Hepatocyte (in vitro differentiated cells): ENCODE measurements at regions not wholly inside any gene's neighbourhood (a gene's known extent, or its start where the extent isn't known, plus 50 kb on each side); places are given as distances from the start of the nearest gene placed in this dataset.

ENCODE experiments used
- DNase-seq: peaks from one replicate; pipeline ENCODE4 v3.0.0-alpha.2; 2016; ENCODE audit warnings: low spot score
- H2AFZ ChIP-seq: fragments of 200-600 bp; sonication (generic); 2 replicates; pipeline ENCODE4 v1.6.0; 2016; ENCODE audit warnings: antibody characterized with exemption, mild to moderate bottlenecking
- H3K27ac ChIP-seq: fragments of 200-600 bp; sonication (generic); 2 replicates; pipeline ENCODE4 v1.5.1; 2016; ENCODE audit warnings: mild to moderate bottlenecking
- H3K27me3 ChIP-seq: fragments of 200-600 bp; sonication (generic); 2 replicates; pipeline ENCODE4 v1.6.1; 2016
- H3K36me3 ChIP-seq: fragments of 200-600 bp; sonication (generic); replicated peaks from 2 replicates; pipeline ENCODE4 v1.5.1; 2016; ENCODE audit warnings: low read depth; ENCODE audit not compliant: insufficient read depth
- H3K4me1 ChIP-seq: fragments of 200-600 bp; sonication (generic); 2 replicates; pipeline ENCODE4 v1.5.1; 2016; ENCODE audit warnings: mild to moderate bottlenecking, moderate library complexity; ENCODE audit not compliant: insufficient read depth
- H3K4me2 ChIP-seq: fragments of 200-600 bp; sonication (generic); 2 replicates; pipeline ENCODE4 v1.6.0; 2016
- H3K4me3 ChIP-seq: fragments of 200-600 bp; sonication (generic); 2 replicates; pipeline ENCODE4 v1.5.1; 2016; ENCODE audit warnings: mild to moderate bottlenecking
- H3K79me2 ChIP-seq: fragments of 200-600 bp; sonication (generic); 2 replicates; pipeline ENCODE4 v1.6.0; 2017; ENCODE audit warnings: mild to moderate bottlenecking
- H3K9me2 ChIP-seq: fragments of 200-600 bp; sonication (generic); replicated peaks from 2 replicates; pipeline ENCODE4 v1.6.0; 2017; ENCODE audit warnings: mild to moderate bottlenecking; ENCODE audit not compliant: insufficient read depth
- H3K9me3 ChIP-seq: fragments of 200-600 bp; sonication (generic); 2 replicates; pipeline ENCODE4 v1.5.1; 2016; ENCODE audit warnings: low read depth, mild to moderate bottlenecking
- H4K20me1 ChIP-seq: fragments of 200-600 bp; sonication (generic); 2 replicates; pipeline ENCODE4 v1.6.0; 2016; ENCODE audit warnings: mild to moderate bottlenecking; ENCODE audit not compliant: insufficient read depth, poor library complexity, severe bottlenecking
- EZH2 ChIP-seq: fragments of 200-600 bp; sonication (generic); IDR thresholded peaks from 2 replicates; pipeline ENCODE4 v1.6.1; 2016; ENCODE audit warnings: antibody characterized with exemption, mild to moderate bottlenecking, borderline replicate concordance
- EZH2phosphoT487 ChIP-seq: fragments of 200-600 bp; sonication (generic); IDR thresholded peaks from one replicate; pipeline ENCODE4 v1.6.1; 2018; ENCODE audit warnings: antibody characterized with exemption, mild to moderate bottlenecking, low read depth, moderate library complexity; ENCODE audit not compliant: unreplicated experiment, severe bottlenecking
- WGBS: methylation state at CpG from one replicate; pipeline ENCODE4 v1.1.6; 2016; ENCODE audit warnings: low lambda C conversion rate; ENCODE audit errors: missing lambda C conversion rate; 5-methylcytosine and 5-hydroxymethylcytosine counted together
- TF ChIP-seq, protein P1 (sequence below): fragments of 200-600 bp; sonication (generic); IDR thresholded peaks from 2 replicates; pipeline ENCODE4 v1.5.1; 2016; ENCODE audit warnings: antibody characterized with exemption, mild to moderate bottlenecking; ENCODE audit not compliant: poor library complexity

DNA sequence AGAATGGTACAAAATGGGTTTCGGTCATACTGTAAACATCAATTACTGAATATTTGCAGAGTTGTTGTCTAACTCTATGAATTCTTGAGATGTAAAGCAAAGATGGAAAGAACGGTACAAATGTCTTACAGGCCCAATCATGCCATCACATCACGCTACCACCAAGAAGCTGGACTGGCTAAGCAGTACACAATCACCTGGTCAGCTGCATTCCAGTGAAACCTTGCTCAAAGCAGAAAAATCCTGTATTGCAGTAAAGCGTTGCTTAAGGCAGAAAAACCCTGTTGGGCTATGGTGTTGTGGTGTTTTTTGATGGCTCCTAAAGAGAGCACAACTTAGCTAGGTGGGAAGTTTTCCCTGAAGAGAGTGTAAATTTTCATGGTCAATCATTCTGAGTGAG lies 112.6 kb upstream of the RASA1 start:
- H3K4me1 ChIP-seq: no peaks in the 10 kb centered on the region
- no peak overlapping the region for H3K4me3 ChIP-seq
- no peak for DNase-seq
- no peaks in the 10 kb centered on the region for H3K9me3 ChIP-seq
- TF ChIP-seq EZH2phosphoT487 (no peak), EZH2 (no peak)
- TF ChIP-seq, protein P1, sequence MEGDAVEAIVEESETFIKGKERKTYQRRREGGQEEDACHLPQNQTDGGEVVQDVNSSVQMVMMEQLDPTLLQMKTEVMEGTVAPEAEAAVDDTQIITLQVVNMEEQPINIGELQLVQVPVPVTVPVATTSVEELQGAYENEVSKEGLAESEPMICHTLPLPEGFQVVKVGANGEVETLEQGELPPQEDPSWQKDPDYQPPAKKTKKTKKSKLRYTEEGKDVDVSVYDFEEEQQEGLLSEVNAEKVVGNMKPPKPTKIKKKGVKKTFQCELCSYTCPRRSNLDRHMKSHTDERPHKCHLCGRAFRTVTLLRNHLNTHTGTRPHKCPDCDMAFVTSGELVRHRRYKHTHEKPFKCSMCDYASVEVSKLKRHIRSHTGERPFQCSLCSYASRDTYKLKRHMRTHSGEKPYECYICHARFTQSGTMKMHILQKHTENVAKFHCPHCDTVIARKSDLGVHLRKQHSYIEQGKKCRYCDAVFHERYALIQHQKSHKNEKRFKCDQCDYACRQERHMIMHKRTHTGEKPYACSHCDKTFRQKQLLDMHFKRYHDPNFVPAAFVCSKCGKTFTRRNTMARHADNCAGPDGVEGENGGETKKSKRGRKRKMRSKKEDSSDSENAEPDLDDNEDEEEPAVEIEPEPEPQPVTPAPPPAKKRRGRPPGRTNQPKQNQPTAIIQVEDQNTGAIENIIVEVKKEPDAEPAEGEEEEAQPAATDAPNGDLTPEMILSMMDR: no peak
- H3K4me2 ChIP-seq: no peak overlapping the region
- H3K27me3 ChIP-seq: no peaks in the 10 kb centered on the region
- no peak overlapping the region for H2AFZ ChIP-seq
- 86% methylated on average over 4 of the region's 4 CpGs for WGBS
- H4K20me1 ChIP-seq: no peaks in the 10 kb centered on the region
- H3K79me2 ChIP-seq: no peaks in the 10 kb centered on the region
- no peaks in the 10 kb centered on the region for H3K9me2 ChIP-seq
- H3K36me3 ChIP-seq: no peaks in the 10 kb centered on the region
- no peak overlapping the region for H3K27ac ChIP-seq

DNA sequence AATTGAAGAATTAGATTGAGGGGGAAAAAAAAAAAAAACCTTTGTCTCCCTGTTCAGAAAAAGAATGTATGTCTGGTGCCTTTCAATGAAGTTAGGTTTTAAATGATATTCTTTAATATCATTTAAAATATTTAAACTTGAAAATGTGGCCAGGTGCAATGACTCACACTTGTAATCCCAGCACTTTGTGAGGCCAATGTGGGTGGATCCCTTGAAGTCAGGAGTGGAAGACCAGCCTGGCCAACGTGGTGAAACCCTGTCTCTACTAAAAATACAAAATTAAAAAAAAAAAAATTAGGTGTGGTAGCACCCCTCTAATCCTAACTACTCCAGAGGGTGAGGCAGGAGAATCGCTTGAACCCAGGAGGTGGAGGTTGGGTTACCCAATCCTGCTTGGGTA lies 111.1 kb upstream of the RASA1 start:
- H3K4me3 ChIP-seq: no peak overlapping the region
- no peaks in the 10 kb centered on the region for H3K9me2 ChIP-seq
- H4K20me1 ChIP-seq: no peaks in the 10 kb centered on the region
- DNase-seq: no peak
- WGBS: 77% methylated on average over 2 of the region's 2 CpGs
- H3K4me1 ChIP-seq: no peaks in the 10 kb centered on the region
- no peak overlapping the region for H3K4me2 ChIP-seq
- TF ChIP-seq EZH2 (no peak), EZH2phosphoT487 (no peak)
- TF ChIP-seq, protein P1: no peak
- H3K27me3 ChIP-seq: no peaks in the 10 kb centered on the region
- no peaks in the 10 kb centered on the region for H3K79me2 ChIP-seq
- H3K27ac ChIP-seq: no peak overlapping the region
- H2AFZ ChIP-seq: no peak overlapping the region
- H3K36me3 ChIP-seq: no peaks in the 10 kb centered on the region
- no peaks in the 10 kb centered on the region for H3K9me3 ChIP-seq

DNA sequence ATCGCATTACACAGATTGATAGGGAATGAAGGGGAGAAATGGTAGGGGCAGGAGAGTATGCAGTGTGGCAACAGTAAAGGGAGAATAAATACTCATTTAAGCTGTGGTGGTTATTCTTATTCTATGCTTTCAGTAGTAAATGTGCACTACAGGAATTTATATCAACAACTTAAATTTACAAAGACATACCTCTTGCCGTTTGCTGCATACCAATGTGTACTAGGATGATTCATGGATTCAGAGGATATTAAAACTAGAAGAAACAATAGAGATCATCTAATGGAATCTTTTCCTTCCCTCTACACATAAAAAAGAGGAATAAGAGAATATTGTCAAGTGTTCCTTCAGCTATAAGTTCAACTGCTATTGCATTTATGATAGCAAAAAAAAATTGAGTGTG lies 103.3 kb upstream of the RASA1 start:
- no peak overlapping the region for H2AFZ ChIP-seq
- WGBS: 73% methylated on average over 2 of the region's 2 CpGs
- H3K4me2 ChIP-seq: no peak overlapping the region

More for the DNA sequence above, 103.3 kb upstream of the RASA1 start:
- Histone ChIP-seq H3K36me3 (no peaks in the 10 kb centered on the region), H3K27me3 (no peaks in the 10 kb centered on the region), H3K4me3 (no peak overlapping the region), H3K9me2 (no peaks in the 10 kb centered on the region), H3K79me2 (no peaks in the 10 kb centered on the region), H4K20me1 (no peaks in the 10 kb centered on the region), H3K9me3 (no peaks in the 10 kb centered on the region), H3K27ac (no peak overlapping the region), H3K4me1 (no peaks in the 10 kb centered on the region)
- no peak for DNase-seq
- TF ChIP-seq EZH2phosphoT487: no peak
- no peak for TF ChIP-seq EZH2
- TF ChIP-seq, protein P1: no peak
